Upper lobe of left lung (tissue), 6 donors: ENCODE measurements at regions not wholly inside any gene's neighbourhood (a gene's known extent, or its start where the extent isn't known, plus 50 kb on each side); places are given as distances from the start of the nearest gene placed in this dataset.

Source experiments
- ATAC-seq, 2 donors: fragments of 200-7000 bp; cut with Tn5 transposase; one replicate each; pipeline ENCODE4 v1.9.1; 2022; ENCODE audit warnings: mild to moderate bottlenecking in 2 of 2, moderate library complexity in 2 of 2; ENCODE audit not compliant: low FRiP score in 2 of 2
- DNase-seq, 2 donors: peaks; one replicate each; pipeline ENCODE4 v3.0.0-alpha.2; 2019 to 2020
- H3K27ac ChIP-seq, 4 donors: fragments of 200-600 bp; sonication (generic); one replicate each; pipeline ENCODE4 v1.5.1; 2016 to 2019
- H3K27me3 ChIP-seq, 4 donors: fragments of 200-600 bp; sonication (generic); one replicate each; pipeline ENCODE4 v1.5.1; 2017 to 2019
- H3K36me3 ChIP-seq, 4 donors: fragments of 200-600 bp; sonication (generic); one replicate each; pipeline ENCODE4 v1.5.1; 2016 to 2019
- H3K4me1 ChIP-seq, 4 donors: fragments of 200-600 bp; sonication (generic); one replicate each; pipeline ENCODE4 v1.5.1; 2018 to 2019
- H3K4me3 ChIP-seq, 4 donors: fragments of 200-600 bp; sonication (generic); one replicate each; pipeline ENCODE4 v1.5.1; 2017 to 2019; ENCODE audit warnings: mild to moderate bottlenecking in 2 of 4, moderate library complexity in 1 of 4
- H3K9me3 ChIP-seq, 4 donors: fragments of 200-600 bp; sonication (generic); one replicate each; pipeline ENCODE4 v1.5.1; 2018 to 2019
- CTCF ChIP-seq, 6 experiments: fragments of 450-650 bp in 4 of 6; fragments of 200-600 bp in 2 of 6; sonication (generic) in 2 of 6; IDR thresholded peaks; one replicate each; pipeline ENCODE4 v1.5.1; 2016 to 2019; ENCODE audit warnings: antibody characterized with exemption in 6 of 6
- EP300 ChIP-seq, 4 donors: sonication (generic); formaldehyde crosslinking; IDR thresholded peaks; one replicate each; pipeline ENCODE4 v1.5.1; 2017; ENCODE audit warnings: antibody characterized with exemption in 4 of 4, control low read depth in 2 of 4
- POLR2A ChIP-seq, 4 donors: fragments of 450-650 bp; IDR thresholded peaks; one replicate each; pipeline ENCODE4 v1.5.1; 2016 to 2017; ENCODE audit warnings: antibody characterized with exemption in 4 of 4, mild to moderate bottlenecking in 2 of 4
- POLR2AphosphoS5 ChIP-seq, 2 donors: sonication (generic); formaldehyde crosslinking; IDR thresholded peaks; one replicate each; pipeline ENCODE4 v1.5.1; 2017; ENCODE audit warnings: antibody characterized with exemption in 2 of 2
- WGBS, 2 donors: methylation state at CpG; one replicate each; pipeline ENCODE4 v1.1.5; 2017 to 2018; 5-methylcytosine and 5-hydroxymethylcytosine counted together
- donor health status: DM: no; HTN: no; CAD: no; lungs with moderate emphysema.
- donor health status: DM: no; HTN: yes; CAD: no; lungs with severe emphysema.

GRCh38 chr12:90572778-90573177, 382.2 kb downstream of the CCER1 start:
- Histone ChIP-seq H3K27ac (no peak overlapping the region), H3K4me3 (no peak overlapping the region), H3K9me3 (no peaks in the 10 kb centered on the region), H3K27me3 (no peaks in the 10 kb centered on the region), H3K36me3 (no peaks in the 10 kb centered on the region), H3K4me1 (no peaks in the 10 kb centered on the region)
- DNase-seq, result no peak
- TF ChIP-seq POLR2AphosphoS5 (IDR thresholded peaks at IDR 0.05) (no peak), POLR2A (IDR thresholded peaks at IDR 0.05) (no peak), EP300 (IDR thresholded peaks at IDR 0.05) (no peak), CTCF (IDR thresholded peaks at IDR 0.05) (no peak)
- no peak for ATAC-seq
- WGBS, 2 donors, result 0 to 76% methylated on average over 1 of the region's 1 CpG

- Histone ChIP-seq H3K27ac (no peak overlapping the region), H3K9me3 (peaks cover 0 to 5% (median 2%) of the 10 kb centered on the region in 4 donors), H3K36me3 (no peaks in the 10 kb centered on the region), H3K4me1 (no peaks in the 10 kb centered on the region), H3K27me3 (no peaks in the 10 kb centered on the region), H3K4me3 (no peak overlapping the region)
- no peak for ATAC-seq
- no peak for DNase-seq
- WGBS, 2 donors, result 83 to 94% methylated on average over 1 of the region's 1 CpG
- TF ChIP-seq POLR2A (IDR thresholded peaks at IDR 0.05) (no peak), POLR2AphosphoS5 (IDR thresholded peaks at IDR 0.05) (no peak), EP300 (IDR thresholded peaks at IDR 0.05) (no peak), CTCF (IDR thresholded peaks at IDR 0.05) (no peak)
Measured at GRCh38 chr12:90569685-90570084, 385.3 kb downstream of the CCER1 start.

GRCh38 chr12:90562671-90563070, 392.3 kb downstream of the CCER1 start:
- no peak for DNase-seq

GRCh38 chr12:90548595-90548994, 406.4 kb downstream of the CCER1 start:
- TF ChIP-seq EP300 (IDR thresholded peaks at IDR 0.05) (no peak), POLR2AphosphoS5 (IDR thresholded peaks at IDR 0.05) (no peak)
- 94 to 95% methylated on average over 1 of the region's 1 CpG for WGBS, 2 donors
- no peaks in the 10 kb centered on the region for H3K4me1 ChIP-seq
- no peak for ATAC-seq
- H3K4me3 ChIP-seq, result no peak overlapping the region
- no peak overlapping the region for H3K27ac ChIP-seq
- no peaks in the 10 kb centered on the region for H3K9me3 ChIP-seq
- H3K36me3 ChIP-seq, result no peaks in the 10 kb centered on the region
- DNase-seq, result no peak
- H3K27me3 ChIP-seq, result no peaks in the 10 kb centered on the region

More at GRCh38 chr12:90562671-90563070, 392.3 kb downstream of the CCER1 start:
- TF ChIP-seq POLR2A (IDR thresholded peaks at IDR 0.05), result no peak
- TF ChIP-seq POLR2AphosphoS5 (IDR thresholded peaks at IDR 0.05), result no peak
- TF ChIP-seq EP300 (IDR thresholded peaks at IDR 0.05), result no peak
- TF ChIP-seq CTCF (IDR thresholded peaks at IDR 0.05), result no peak
- no peak overlapping the region for H3K4me3 ChIP-seq
- no peaks in the 10 kb centered on the region for H3K4me1 ChIP-seq
- no peak for ATAC-seq
- H3K27ac ChIP-seq, result no peak overlapping the region
- H3K36me3 ChIP-seq, result no peaks in the 10 kb centered on the region
- H3K9me3 ChIP-seq, result peaks cover 0 to 5% (median 2%) of the 10 kb centered on the region in 4 donors
- no peaks in the 10 kb centered on the region for H3K27me3 ChIP-seq

GRCh38 chr12:90546511-90546910, 408.5 kb downstream of the CCER1 start:
- Histone ChIP-seq H3K27ac (no peak overlapping the region), H3K4me3 (no peak overlapping the region), H3K4me1 (no peaks in the 10 kb centered on the region), H3K27me3 (no peaks in the 10 kb centered on the region), H3K9me3 (no peaks in the 10 kb centered on the region), H3K36me3 (no peaks in the 10 kb centered on the region)
- ATAC-seq (no peak), DNase-seq (no peak)
- no peak for TF ChIP-seq CTCF (IDR thresholded peaks at IDR 0.05)
- no peak for TF ChIP-seq EP300 (IDR thresholded peaks at IDR 0.05)
- no peak for TF ChIP-seq POLR2A (IDR thresholded peaks at IDR 0.05)
- TF ChIP-seq POLR2AphosphoS5 (IDR thresholded peaks at IDR 0.05), result no peak
- 86 to 87% methylated on average over 3 of the region's 3 CpGs for WGBS, 2 donors
